ENCODE measurements at regions not wholly inside any gene's neighbourhood (a gene's known extent, or its start where the extent isn't known, plus 50 kb on each side); places are given as distances from the start of the nearest gene placed in this dataset.
"Not testable (repeated sequence)": the region's sequence is repeated elsewhere in the genome, so short reads cannot be mapped to it uniquely, and the experiment has no call there.

DNA sequence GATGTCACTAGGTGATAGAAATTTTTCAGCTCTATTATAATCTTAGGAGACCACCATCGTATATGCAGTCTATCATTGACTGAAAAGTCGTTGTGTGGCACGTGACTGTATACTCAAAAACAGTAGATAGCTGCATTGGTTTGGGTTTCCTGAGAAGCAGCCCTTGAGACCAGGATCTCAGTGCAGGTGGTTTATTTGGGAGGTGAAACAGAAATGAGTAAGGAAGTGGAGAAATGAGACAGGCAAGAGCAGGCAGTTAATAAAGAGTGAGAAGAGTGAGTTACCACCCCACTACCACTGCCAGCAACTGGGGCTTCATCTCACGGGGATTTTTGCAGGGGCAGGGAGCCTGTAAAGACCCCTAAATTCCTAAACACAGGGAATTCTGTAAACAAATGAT is 221.0 kb downstream of the SHQ1 start:
- DNase-seq (ENCODE audit: low spot score): no peak

DNA sequence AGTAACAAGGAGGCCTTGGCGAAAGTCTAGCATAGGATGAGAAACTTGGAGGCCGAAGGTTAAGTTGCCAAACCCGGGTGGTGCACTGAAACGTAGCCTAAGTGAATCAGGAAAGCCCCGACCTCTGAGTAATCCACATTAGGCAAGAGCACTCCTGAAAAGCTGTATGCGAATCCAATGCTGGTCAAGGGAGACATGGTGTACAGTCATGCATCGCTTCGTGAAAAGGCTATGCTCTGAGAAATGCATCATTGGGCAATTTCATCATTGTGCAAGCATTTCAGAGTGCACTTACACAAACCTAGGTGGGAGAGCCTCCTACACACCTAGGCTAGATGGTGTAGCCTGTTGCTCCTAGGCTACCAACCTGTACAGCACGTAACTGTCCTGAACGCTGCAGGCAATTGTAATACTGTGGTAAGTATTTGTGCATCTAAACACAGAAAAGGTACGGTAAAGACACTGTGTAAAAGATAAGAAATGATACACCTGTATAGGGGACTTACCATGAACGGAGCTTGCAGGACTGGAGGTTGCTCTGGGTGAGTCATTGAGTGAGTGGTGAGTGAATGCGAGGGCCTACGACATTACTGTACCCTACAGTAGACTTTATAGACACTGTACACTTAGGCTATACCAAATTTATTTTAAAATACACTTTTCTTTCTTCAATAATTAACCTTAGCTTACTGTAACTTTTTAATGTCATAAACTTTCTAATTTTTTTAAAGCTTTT is 222.5 kb downstream of the SHQ1 start:
- no peak for DNase-seq (ENCODE audit: low spot score)

DNA sequence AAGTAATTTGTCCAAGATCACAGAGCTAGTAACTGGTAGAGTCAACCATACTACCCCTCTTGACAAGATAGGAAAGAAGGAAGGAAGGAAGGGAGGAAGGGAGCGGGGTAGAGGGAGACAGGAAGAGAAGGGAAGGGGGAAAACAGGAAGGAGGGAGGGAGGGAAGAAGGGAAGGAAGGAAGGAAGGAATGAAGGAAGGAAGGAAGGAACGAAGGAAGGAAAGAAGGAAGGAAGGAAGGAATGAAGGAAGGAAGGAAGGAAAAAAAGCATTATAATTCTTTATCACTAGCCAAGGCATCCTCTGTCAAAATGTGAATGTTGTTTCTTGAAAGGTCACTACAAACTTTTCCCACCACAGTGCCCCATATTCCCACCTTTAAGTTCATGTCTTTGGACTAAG is 223.6 kb downstream of the SHQ1 start:
- no peak for DNase-seq (ENCODE audit: low spot score)

DNA sequence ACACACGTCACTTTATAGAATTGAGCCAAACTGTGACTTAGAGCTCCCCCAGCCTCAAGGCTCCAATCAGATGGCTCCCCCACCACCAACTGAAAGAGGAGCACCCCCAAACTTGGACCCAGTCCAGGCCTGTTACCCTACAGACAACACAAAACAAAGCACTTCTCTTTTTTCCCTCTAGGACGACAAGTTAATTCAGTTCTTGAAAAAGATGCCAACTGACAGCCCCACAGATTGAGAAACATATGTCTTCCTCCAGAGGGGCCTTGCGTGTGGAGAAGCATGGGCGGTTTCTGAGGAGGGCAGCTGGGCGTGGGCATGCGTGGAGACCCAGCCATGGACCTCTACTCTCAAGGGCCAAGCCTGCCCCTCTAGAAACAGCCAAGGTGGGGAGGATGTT is 229.5 kb downstream of the SHQ1 start:
- no peak for DNase-seq (ENCODE audit: low spot score)

DNA sequence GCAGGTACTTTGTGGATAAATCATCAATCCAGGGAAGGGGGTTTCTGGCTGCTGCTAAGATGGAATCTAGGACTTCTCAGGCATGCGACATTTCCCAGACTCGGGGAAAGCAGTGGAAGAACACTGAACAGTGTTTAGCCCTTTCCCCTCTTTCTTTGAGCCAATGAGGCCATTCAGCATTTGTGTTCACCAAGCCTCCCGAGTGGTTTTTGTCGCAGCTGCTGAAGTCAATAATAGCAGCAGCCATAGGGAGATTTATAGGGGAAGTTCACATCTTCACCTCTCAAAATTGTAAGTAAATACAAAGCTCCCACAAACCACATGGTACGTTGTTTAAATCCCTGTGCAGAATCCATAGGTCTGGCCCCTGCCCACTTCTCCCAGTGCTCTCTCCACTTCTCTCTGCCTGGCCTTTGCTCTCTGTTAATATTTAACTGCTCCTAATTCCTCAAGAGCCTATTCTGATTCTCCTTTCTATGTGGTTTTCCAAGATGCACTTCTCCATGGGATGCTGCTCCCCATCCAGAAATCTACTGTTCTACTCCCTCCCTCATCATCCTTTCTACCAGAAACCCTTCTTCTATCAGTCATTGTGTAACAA is 230.7 kb downstream of the SHQ1 start:
- DNase-seq (ENCODE audit: low spot score): no peak

DNA sequence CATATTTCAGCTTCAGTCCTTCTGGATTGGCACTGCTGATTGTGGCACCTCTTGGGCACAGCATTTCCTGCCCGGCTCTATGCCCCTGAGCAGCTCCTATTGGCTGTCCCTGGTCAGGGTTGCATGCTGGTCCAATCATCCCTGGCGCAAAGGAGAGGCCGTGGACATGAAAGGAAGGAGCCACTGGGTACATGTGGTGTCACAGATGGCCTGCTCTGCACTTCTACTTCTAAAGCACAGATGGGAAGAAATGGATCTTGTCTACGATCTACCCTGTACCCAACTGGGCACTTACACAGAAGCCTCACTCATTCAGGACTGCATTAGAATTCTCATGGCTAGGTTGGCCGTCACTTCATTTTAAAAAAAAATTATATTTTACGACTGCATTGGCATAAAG is 232.5 kb downstream of the SHQ1 start:
- no peak for DNase-seq (ENCODE audit: low spot score)

DNA sequence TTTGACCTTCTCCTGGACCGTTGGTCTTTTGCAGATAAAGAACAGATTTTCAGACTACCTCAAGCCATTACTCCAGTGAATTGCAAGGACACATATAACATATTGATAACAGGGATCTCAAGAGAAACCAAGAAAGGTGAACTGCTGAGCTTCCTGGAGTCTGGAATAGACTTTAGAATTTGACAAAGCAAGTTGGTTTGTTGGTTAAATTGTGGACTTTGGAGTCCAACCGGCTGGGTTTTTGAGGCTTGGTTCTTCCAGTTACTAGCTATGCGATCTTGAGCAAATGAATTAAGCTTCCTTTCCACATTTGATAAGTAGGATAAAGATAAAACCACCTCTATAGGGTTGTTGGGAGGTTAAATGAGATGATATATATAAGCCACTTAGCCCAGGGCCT is 233.1 kb downstream of the SHQ1 start:
- DNase-seq (ENCODE audit: low spot score): no peak

DNA sequence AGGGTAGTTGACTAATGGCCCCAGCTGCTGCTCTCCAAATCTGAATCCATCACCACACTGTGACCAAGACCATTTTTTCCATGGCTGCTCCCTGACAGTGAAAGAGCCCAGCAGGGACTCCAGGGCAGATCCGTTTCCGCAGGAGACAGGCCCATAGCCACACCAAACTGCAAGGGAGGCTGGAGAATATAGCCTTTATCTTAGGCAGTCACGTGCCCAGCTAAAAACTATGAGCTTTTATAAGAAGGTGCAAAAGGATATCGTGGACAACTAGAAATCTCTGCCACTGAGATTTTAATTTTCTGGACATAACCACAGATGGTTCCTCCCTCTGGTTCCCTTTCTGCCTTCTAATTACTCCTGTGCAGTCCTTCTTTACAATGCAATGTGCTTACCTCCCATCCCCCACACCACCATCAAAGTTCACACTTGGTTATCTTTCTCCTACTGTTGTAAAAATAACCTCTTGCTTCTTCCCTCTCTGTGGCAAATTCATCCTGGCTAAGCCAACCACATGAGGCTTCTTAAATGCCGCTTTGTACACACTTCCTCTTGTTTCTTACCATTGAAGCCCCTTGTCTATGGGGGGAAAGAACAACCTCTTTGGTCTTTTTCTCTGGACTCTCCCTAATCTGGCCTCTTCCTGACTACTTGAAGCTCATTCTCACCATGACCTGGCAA is 233.7 kb downstream of the SHQ1 start:
- no peak for DNase-seq (ENCODE audit: low spot score)

DNA sequence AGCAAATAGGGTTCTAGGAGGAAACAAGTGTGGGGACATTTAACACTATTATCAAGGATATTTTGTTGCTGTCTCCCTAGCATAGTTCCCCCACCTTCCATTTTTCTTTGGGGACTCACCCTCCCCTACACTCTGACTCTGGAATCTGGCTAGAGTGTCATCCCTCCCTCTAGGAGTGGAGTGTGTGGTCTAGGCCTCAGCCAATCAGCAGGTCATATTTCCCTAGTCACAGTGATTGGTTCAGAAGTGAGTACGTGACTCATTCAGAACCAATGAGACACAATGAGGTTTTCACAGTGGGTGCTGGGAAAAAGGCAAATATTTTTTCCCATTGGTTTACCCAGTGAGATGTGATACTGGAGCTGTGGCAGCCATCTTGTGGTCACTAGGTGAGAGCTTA is 234.4 kb downstream of the SHQ1 start:
- no peak for DNase-seq (ENCODE audit: low spot score)

DNA sequence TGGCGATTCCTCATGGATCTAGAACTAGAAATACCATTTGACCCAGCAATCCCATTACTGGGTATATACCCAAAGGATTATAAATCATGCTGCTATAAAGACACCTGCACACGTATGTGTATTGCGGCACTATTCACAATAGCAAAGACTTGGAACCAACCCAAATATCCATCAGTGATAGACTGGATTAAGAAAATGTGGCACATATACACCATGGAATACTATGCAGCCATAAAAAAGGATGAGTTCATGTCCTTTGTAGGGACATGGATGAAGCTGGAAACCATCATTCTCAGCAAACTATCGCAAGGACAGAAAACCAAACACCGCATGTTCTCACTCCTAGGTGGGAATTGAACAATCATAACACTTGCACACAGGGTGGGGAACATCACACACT is 239.1 kb downstream of the SHQ1 start:
- DNase-seq (ENCODE audit: low spot score): not testable (repeated sequence)

DNA sequence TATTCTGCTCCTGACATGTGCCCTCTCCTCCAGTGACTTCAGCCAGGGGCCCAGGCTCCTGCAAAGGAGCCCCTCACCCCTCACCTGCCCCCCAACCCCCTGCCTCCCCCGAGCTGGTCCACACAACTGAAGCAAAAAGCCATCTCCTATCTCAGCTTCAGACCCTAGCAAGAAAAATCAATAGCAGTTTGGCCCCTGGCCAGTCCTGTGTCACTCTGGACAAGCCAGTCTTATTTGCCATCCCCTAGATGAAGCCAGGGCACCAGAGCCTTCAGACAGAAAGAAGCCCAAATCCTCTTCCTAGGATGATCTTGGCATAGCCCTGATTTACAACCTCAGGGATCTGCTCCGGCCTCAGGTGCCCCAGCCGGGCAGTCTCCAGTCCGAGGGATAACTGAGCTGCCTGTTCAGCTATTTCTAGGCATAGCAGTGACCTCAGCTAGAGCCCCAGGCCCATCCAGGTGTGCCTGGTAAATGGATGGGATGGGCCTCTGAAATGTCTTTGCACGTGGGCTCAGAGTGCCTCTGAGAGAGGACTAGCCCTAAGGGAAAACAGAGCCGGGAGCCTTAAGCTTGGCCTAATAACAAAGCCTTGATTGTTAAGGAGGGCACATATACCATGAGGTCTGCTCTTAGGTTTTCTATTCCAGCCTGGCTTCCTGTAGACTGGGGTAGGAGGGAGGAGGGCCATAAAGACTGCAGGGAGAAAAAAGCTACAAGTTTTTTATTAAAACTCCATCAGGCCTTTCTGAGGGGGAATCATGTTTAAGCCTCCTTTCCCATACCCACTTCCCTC is 242.0 kb downstream of the SHQ1 start:
- no peak for DNase-seq (ENCODE audit: low spot score)

DNA sequence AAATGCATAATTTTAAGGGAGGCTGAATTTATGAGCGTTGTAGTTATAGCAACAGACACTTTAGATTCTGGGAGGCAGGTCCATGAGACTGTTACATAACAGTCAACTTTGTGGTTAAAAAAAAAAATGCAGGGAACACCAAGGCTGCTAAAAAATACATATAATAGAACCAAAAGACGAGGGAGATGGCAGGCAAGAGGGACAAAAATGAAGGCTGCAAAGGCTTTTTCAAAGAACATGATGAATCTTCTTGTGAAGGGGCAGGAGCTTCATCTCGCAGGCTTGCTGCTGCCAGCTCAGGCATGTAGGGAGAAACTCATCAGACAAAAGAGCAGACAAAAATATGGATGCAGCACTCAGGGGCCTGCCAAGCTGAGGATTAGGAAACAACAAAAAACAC is 243.9 kb downstream of the SHQ1 start:
- DNase-seq (ENCODE audit: low spot score): no peak

DNA sequence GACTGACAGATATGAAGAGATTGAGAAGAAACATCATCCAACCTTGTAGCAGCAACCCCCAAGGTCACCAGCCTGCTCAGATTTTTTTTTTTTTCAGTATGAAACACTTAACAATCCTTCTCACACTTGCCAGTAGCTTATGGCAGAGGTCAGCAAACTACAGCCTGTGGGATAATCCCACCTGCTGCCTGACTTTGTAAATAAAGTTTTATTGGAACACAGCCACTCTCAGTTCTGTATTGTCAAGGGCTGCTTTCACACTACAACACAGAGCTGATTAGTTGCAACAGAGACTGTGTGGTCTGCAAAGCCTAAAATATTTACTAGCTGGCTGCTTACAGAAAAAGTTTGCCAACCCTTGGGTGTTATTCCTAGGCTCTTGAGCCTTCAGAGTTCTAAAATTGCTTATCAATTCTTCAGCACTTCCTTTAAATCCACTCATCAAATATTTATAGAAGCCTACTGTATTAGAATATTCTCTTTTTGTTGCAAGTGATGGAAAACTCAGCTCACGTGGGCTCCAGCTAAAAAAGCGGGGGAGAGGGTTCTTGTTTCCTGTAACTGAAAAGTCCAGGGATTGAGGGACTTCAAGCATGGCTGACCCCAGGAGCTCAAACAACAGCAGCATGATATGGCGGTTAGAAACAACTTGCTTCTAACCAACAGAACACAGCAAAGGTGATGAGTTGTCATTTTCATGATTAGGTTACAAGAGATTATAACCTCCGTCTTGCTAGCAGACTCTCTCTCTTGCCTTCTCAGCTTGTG is 246.1 kb downstream of the SHQ1 start:
- no peak for DNase-seq (ENCODE audit: low spot score)

DNA sequence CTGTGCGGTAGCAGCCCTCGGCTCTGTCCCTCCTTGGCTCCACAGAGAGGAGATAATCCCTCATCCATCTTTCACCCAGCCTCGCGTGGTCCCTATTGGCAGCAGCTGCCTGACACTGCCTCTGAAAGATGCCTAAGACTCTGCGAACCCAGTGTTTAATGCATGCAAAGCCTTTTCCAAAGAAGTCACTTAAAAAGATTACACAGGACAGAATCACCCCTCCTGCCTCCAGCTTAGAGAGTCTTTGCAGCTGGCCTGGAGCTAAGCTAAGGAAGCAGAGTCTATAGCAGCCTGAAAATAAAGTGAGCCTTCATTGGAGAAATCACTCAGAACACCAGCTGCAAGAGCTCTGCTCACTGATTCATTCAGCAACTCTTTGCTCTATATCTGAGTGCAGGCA is 247.2 kb downstream of the SHQ1 start:
- peak; percentile 85 for DNase-seq (ENCODE audit: low spot score)

DNA sequence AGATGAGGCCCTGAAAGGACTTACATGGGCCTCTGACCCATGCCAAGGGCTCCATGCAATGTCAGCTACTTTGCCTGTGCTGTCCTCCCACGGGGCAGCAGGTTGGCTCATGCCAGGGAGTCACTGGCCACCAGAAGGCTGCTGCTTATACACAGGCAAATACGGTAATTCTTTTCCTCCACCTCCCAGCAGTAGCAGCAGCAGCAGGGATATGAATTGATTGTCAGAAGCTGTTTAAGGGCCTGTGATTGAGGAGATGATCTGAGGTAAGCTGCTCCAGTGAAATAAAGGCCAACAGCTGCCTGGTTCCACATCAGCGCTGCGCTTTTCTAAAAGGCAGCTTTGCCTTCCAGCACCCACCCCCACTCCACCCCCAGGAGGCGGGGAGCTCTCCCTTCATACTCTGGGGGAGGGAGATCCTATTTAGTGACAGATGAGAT is 250.5 kb downstream of the SHQ1 start:
- peak; percentile 78 for DNase-seq (ENCODE audit: low spot score)

DNA sequence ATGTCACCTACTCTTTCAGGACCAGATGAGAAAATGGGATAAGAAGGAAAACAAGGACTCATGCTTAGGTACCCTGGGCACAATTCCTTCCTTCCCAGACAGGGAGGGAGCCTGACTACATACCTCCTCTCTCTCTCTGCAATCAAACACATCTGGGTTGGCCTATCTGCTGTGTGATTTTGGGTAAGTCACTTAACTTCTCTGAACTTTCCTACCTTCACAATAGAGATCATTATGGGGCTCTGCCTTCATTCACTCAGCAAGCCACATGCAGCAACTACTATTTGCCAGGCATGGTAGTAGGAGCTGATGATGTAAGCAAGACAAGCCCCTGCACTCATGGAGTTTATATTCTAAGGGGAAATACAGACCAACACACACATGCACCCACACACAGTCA is 251.2 kb downstream of the SHQ1 start:
- no peak for DNase-seq (ENCODE audit: low spot score)

DNA sequence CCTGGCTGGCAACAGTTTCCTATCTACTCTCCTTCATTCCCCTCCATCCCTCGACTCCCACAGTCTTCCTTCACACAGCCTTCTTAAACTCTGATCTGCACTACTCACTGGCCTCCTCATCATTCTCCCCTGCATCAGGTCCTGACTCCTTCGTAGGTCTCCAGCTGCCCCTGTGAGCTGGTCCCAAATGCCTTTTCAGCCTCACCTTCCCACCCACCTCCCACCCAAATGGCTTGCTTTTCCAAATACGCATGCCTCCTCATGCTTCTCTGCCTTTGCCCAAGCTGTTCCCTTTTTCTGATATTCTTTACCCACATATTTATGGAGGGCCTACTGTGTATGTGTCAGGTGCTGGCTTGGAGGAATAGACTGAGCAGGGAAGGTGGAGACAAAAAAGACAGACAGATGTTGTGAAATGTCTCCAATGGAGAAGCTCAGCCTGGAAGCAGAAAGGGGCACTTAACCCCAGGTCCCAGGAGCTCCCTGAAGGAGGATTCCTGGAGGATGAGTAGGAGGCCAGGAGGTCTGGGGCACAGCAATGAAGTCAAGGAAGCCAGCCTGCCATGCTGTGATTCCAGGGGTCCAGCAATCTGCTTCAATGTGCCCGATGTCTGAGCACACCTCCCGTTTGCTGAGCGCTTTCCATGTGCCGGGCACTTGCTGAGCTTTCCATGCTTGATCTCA is 252.2 kb downstream of the SHQ1 start:
- DNase-seq (ENCODE audit: low spot score): no peak

DNA sequence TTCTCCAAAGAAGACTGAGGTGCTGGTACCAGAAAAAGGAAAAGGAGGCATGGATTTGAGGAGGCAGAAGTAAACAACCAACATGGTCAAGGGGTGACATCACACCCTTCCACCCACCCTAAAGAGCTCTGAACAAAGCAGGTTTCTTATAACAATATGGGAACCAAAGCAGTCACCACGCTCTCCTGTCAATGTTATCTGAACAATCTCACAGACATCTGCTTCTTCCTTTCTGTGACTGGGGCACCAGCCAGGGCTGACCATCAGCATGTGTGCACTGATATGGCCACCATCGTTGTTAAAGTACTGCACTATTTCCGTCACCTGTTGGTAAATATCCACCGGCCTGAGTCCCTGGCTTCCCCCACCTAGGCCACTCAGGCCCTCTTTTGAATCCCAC is 252.9 kb downstream of the SHQ1 start:
- DNase-seq (ENCODE audit: low spot score): no peak

DNA sequence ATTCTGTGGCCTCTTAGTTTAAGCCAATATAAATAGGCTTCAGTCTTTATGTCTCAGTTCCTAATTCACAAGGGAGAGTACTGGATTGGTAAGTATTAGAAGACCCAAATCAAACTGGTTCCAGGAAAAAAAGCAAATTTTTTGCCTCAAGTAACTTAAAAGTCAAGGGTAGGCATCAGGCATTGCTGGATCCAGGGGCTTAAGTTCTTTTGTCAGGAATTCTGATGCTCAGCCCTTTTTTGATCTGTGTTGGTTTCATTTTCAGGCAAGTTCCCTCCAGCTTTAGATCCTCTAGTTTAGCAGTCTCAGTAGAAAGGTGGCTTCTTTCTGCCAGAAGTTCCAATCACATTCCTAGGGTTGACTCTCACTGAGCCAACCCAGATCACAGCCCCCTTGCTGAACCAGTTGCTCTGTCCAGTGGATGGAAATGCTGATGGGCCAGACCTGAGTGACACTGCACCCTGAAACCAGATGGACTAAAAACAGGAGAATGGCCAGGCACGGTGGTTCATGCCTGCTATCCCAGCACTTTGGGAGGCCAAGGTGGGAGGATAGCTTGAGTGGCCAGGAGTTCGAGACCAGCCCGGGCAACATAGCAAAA is 253.5 kb downstream of the SHQ1 start:
- DNase-seq (ENCODE audit: low spot score): no peak

DNA sequence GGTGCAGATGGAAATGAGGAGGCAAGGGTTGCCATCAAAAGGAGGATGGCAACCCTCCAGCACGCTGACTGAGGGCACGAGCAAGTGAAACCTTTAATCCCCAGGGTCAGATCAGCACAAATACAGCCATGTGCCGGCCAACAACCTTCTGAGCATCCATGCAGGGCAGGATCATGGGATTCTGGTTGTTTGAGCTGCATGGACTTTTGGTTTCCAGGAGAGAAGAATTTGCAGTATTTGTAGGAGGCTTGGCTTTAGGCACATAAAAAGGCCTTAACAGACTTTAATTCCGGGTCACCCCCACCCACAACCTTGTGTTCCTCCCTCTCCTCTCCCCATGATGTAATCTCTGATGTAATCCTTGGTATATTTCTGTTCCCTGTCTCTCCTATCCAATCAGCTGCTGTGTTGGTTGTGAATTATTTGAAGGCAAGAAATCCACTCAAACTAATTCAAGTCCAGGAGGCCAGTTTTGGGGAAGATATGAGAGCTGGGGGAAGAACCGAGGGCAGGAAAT is 254.3 kb downstream of the SHQ1 start:
- no peak for DNase-seq (ENCODE audit: low spot score)

All from D341Med (cell line).